T-helper 1 cell (primary cell): ENCODE measurements at regions not wholly inside any gene's neighbourhood (a gene's known extent, or its start where the extent isn't known, plus 50 kb on each side); places are given as distances from the start of the nearest gene placed in this dataset.

Source experiments
- DNase-seq, 5 donors: peaks; one replicate each; pipeline ENCODE4 v3.0.0-alpha.2; 2012 to 2020

DNA sequence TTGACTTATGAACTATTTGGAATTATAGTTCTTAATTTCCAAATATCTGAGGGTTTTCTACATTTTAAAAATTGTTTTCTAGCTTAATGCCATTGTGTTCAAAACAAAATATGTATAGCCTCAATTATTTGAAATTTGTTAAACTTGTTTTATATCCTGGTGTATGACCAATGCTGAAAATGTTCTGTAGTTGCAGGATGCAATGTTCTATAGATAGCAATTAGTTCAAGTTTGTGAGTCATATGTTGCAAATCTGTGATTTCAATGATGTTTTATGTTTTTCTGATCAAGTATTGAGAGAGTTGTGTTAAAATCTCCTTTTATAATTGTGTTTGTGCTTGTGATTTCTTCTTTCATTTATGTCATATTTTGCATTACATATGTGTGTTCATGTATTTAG, 517.5 kb downstream of the ADGRL2 start:
- no peak for DNase-seq

DNA sequence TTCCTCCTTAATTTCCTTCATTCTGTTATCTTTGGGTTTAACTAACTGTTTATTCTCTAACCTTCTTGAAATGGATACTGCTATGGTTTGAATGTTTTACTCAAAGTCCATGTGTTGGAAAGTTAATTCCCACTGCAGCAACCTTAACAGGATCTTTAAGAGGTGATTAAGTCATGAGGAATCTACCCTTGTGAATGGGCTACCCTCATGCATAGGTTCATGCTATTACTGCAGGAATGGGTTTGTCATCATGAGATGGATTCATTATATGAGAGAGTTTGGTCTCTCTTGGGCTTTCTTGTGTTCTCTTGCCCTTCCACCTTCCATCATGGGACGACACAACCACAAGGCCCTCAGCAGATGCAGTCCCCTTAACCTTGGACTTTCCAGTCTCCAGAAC, 516.9 kb downstream of the ADGRL2 start:
- no peak for DNase-seq

DNA sequence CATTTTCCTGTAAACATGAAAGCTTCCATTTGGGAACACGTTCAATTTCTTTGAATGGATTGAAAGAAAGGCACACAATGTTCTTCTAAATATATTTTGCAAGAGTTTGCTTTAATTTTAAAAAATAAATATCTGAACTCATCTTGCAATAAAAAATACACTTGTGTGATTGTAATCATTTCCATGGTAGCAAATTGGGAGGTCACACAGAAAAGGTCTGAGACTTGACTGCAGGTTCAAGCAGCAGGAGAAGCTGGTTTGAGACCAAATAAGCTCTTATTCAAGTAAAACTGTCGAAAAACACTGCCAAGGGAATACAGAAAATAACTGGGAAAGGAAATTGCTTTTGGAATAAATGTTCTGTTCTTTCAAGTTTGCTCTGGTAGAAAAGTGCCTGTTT, 498.9 kb downstream of the ADGRL2 start:
- DNase-seq, result no peak

DNA sequence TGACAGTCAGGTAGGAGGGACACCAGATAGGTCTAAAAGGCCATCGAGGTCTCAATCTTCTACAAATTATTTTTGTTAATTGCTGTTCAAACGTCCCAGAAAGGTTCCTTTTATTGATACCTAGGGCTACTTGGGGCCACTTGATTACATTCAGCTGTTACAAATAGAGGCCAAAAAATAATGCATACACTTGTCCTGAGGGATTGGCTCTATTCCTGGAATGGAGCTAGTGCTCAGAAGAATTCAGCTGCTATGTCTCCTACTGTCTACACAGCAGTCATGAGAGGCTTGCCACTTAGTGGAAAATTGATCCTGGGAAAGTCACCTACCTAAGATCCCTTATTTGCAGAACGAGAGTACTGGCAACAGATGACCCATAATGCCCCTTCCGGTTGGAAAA, 498.3 kb downstream of the ADGRL2 start:
- no peak for DNase-seq

DNA sequence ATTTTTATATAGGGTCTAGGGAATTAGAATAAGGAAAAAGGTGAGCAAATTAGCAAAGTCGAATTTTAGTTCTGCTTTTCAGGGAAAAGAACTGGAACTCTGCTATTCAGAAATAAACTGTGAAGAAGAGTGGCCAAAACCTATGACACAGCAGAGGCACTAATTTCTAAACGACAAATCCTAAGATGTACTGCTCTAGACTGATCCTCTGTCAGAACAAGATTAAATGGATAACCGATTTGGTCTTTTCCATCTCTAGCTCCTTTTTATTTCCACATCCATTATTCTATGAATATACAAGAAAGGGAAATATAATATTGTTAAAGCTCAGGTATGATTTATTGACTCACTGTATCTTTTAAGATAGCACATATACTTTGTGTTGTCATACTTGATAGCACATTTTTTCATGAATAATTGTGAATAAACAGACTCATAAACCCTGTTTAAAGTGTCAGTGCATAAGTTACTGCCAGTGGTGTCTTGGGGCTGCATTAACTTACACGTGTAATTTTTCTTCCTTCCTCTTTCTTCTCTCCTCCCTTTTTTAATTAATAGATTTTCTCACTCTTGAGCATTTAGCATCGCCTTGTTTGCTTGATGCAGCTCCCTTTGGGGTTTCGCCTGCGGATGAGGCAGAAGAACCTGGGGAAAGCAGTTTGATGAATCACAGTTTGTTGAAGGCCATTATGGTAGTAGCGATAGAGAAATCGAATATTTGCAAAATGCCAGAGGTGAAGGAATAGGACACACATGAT, 496.6 kb downstream of the ADGRL2 start:
- no peak for DNase-seq

DNA sequence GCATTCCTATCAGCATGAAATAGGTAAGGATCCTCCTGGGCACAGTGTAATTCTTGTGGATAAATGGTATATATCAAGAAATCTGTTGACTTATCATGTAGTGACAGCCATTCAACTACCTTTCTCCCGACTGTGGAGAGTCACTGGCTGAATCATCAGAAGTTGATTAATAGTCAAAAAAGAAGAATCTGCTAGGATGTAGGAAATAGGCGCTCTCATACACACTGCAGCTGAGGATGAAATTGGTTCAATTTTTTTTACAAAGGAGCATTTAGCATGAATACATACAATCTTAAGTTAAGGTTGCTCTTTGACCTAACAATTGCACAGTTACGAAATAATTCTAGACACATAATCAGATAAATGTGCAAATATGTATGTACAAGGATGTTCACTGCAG, 486.8 kb downstream of the ADGRL2 start:
- no peak for DNase-seq

DNA sequence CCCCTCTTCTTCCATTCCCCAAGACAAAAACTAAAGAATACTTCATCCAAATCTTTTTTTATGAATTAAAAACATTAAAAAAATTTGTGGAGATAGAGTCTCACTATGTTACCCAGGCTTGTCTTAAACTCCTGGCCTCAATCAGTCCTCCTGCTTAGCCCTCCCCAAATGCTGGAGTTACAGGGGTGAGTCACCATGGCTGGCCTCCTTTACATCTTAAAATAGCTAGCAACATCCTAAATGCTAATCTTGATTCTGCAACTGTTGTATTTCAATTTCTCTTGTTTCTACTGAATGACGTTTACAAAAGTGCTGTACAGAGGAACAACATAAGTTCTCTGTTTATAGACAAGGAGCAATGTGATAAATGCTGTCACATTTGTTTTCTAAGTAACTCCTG, 483.5 kb downstream of the ADGRL2 start:
- no peak for DNase-seq

DNA sequence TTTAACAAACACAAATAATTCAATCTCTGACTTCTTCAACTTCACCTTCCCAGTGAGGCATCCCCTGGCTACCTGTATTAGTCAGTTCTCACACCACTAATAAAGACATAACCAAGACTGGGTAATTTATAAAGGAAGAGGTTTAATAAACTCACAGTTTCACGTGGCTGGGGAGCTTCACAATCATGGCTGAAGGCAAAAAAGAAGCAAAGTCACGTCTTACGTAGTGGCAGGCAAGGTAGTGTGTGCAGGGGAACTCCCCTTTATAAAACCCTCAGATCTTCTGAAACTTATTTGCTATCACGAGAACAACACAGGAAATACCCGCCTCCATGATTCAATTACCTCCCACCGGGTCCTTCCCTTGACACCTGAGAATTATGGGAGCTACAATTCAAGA, 478.5 kb downstream of the ADGRL2 start:
- DNase-seq, result no peak

DNA sequence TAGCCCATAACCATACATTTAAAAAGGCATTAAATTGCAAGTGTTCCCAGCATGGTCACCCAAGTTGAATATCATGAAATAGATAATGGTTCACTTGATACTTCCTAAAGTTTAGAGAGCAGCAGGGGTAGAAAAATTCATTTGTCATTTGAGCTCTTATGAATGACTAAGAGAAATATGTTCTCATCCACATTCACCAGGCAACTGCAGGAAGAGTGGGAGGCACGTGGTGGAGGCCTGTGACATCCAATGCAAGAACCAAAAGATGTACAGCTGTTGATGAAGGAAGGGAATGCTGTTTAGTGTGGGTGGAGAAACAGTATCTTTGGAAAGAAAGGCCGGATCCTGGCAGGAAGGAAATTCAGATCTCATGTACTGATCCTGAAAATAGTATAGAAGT, 473.1 kb downstream of the ADGRL2 start:
- DNase-seq, result no peak

DNA sequence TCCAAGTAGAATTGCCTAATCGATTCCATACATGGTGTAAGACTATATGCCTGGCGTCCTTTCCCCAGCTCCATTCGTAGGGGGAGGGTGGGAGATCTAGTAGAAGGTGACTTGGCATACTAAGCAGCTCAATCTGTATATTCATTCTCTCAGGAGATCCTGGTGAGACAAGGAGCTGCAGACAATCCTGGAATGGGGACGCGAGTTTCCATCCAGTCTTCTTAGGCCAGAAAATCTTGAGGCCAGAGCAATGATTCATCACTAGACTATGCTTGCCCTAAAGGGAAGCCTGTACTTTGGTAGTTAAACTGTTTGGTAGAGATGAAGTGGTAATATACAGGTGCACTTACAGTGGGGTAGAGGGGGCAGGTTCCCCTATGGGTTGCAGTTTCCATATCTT, 468.7 kb downstream of the ADGRL2 start:
- no peak for DNase-seq

DNA sequence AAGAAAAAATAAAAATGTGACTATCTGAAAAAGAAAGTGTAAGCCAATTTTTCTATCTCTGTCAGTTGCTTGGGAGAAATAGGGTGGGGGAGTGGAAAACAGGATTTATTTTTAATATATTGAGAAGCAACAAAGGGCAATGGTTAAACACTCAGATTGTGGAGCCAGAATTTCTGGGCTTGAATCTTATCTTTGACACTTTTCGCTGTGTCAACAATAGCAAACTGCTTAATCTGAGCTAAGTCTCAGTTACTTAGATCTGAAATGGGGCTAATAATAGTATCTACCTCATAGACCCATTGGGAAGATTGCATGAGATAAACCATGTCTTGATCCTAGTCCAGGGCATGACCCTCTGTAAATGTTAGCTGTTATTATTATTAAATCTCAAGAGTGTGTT, 468.1 kb downstream of the ADGRL2 start:
- no peak for DNase-seq

DNA sequence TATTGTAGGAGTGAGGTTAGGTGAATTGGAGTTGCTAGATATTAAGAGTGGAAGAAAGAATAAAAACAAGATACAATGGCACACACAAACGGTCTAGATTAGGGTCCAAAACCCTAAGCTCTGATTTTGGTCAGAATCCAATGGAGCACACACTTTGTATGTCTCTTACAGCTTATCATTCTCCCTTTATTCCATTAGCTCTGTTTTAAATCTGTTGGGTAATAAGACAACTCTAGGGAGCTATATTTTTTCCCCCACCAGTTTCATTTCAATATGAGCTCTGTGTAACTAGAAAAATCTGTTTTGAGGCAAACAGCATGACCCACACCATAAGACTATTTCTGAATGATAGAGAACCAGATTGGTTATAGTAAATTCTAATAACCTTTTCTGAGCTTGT, 465.6 kb downstream of the ADGRL2 start:
- DNase-seq, result no peak

DNA sequence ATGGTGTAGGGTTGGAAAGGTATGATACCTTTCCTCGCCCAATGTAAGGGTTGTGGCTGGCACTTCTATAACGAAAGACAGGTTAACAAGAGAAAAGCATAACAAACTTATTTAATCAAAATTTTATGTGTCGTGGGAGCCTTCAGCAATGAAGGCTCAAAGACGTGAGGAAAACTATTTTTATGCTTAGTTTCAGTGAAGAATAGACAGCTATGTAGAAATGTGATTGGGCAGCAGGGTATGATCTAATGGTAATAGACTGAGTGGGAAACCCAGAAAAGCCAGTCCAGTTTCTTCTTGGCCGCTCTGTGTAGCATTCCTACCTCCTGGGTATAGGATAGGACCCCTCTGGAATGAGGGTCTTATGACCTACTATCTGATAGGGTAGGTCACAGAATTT, 464.7 kb downstream of the ADGRL2 start:
- no peak for DNase-seq

DNA sequence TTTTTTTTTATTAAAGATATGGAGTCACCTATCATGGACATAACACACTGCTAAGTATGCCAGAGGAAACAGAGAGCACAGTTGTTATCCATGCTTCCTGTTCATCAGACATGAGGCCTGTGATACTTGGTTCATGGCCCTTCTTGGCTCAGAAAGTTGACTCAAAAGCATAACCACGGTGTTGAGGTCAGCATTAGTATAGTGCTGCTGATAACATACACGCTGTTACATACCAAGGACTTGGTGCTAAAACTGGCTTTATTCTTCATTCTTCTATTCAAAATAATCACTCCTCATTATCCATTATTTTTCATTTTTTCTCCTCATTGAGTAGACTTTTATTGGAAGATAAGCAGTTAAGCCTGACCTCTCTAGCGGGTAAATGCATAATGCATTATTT, 464.1 kb downstream of the ADGRL2 start:
- DNase-seq, result no peak

DNA sequence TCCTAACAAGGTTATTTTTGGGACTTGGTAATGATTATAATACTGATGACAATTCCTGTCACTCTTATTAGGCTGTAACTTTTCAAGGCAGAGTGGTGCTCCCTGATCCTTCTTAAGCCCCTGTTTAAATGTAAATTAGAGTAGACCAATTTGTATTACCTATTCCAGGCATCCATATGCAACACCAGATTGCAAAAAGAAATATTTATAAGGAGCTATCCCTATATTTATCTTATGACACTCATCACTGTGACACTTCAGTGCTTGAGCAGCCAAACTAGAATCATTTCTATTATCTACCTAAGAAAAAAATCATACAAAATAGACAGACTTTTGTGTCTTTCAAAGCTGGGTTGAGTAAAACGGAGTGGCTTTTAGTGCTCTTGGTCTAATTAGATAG, 462.7 kb downstream of the ADGRL2 start:
- no peak for DNase-seq

DNA sequence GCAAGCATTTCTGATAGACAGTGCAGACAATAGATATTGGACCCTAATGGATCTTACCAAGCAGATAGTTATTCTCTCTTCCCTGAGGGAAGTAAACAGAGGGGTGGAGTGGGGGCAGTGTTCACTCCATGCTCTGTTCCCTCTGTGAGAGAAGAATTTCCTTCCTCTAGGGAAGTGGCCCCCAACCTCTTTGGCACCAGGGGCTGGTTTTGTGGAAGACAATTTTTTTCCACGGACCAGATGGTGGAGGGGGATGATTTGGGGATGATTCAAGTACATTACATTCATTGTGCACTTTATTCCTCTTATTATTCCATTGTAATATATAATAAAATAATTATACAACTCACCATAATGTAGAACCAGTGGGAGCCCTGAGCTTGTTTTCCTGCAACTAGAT, 459.9 kb downstream of the ADGRL2 start:
- no peak for DNase-seq

DNA sequence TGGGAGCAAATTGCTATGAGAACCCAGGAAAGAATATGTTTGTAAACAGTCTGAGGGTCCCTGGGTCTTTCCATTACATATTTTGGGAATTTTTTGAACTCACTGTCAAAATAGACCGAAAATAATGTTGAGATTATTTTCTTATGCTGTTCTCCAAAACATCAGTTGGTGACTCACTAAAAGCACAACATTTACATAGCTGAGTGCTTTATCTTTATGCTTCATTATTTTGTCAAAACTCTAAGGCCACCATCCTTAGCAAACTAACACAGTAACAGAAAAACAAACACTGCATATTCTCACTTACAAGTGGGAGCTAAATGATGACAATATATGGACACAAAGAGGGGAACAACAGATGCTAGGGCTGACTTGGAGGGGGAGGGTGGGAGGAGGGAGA, 459.3 kb downstream of the ADGRL2 start:
- DNase-seq, result no peak

DNA sequence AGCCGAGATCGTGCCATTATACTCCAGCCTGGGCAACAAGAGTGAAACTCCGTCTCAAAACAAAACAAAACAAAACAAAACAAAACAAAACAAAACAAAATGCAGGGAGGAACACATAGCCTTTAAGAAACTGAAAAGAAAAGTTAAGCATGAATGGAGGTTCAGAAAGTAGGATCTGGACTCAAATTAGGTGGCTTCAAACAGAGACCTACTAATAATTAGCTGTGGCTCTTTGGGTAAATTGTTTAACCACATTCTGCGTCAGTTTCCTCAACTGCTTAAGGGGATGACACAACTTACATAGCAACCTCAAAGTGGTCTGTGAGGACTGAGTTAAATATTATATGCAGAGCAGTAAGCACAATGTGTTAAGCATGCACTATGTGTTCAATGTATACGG, 458.2 kb downstream of the ADGRL2 start:
- no peak for DNase-seq

DNA sequence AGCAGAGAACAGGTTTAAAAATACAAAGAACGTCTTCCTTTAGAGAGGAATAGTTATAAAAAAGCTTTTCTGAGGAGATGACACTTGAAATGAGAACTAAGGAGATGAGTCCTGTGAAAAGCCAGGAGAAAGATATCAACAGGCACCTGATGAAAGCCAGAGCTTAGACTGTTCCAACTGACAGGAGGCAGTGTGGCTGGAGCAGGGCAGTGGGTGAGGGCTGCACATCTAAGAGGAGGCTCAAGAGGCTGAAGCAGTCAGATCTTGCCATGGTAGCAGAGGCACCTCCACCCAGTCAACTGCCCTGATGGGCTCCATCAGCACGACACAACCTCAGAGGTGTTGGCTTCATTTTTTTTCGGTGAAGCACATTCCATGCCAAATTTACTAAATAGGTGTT, 445.3 kb downstream of the ADGRL2 start:
- no peak for DNase-seq

DNA sequence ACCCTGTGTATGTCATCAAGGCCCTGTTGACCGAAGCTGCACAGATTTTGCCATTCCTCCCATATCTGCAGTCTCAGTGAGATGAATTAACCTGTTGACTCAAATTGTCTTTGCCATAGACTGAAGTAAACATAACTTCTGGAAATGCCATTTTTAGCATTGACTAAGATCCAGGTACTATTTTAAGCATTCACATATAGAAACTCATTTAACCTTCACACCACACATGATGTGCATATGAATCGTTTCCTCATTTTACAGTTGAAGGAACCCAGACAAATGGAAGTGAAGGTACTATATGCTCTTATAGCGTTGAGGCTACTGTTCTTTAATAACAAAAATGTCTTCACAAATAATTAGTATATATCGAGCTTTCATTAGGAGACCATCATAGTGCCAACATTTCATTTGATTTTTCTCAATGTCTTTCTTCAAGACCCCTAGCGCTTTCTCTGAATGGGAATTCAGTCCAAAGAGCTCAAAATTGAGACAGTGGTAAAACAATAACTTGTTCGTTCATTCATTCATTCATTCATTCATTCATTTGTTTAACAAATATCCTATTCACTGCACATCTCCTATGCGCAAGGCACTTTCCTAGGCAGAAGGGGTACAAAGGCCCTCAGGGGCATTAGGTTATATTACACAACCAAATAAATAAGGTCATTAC, 444.7 kb downstream of the ADGRL2 start:
- no peak for DNase-seq

DNA sequence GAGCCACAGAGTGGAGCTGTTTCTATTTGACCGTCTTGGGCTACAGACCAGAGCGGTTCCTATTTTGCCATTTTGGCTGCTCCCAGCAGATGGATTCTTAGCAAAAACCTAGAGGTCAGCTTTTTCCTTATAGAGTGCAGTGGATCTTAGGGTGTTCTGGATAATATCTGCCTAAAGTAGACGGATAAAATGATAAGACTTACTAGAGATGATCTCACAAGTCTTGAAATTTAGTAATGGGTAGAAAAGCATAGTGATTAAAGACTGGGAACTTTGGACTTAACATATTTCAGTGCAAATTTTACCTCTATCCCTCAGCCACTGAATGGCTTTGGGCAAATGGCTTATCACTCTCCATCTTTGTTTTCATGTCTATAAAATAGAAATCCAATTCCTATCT, 439.8 kb downstream of the ADGRL2 start:
- no peak for DNase-seq

DNA sequence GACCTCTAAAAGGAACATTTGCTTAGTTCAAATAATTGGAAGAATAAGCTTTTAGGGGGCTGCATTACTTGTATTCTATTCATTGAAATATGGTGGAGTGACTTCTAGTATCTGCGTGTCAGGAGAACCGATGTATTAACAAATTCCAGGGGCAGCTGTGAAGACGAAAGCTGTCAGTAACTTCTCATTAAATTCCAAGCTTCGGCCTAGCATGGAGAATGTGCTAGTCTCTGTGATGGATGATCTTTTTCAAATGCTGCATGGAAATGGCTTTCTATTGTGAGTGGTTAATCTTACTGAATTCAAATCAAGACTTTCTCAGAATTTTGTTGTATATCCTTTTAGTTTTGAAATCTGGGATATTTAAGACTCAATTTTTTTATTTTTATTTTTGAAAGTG, 429.9 kb downstream of the ADGRL2 start:
- no peak for DNase-seq

DNA sequence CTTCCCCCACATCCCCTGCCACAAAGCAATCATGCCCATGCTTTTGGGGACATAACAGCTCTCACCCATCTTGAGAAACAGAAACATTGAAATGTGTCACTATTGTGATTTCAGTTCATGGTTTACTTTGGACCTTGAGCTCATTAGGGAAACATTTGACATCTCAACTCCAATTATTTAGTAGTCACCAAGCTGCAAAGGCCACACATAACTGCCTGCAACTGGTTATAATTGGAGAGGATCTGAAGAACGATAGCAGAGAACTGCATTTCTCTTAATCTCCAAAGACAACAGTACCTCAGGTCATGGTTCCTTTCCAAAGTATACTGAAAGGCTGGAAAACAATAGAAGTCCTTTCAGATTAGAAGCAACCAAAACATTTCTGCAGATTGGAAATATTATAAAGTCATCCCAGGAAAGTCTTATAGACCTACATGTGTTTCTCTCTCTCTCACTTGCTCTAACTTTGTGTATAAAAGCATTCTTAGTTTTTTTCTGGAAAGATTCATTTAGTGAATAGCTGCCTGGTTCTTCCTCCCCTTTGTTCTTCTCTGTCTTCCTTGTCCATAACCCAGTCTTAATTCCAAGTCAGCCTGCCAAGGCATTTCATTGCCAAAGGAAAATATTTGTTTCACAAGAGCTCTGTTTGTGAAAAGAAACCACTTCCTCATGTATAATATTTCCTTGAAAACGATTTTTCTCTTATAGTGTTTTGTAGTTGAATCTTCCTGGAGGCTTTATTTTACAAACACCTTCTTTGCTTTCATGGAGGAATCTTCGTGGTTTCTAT, 426.8 kb downstream of the ADGRL2 start:
- no peak for DNase-seq

DNA sequence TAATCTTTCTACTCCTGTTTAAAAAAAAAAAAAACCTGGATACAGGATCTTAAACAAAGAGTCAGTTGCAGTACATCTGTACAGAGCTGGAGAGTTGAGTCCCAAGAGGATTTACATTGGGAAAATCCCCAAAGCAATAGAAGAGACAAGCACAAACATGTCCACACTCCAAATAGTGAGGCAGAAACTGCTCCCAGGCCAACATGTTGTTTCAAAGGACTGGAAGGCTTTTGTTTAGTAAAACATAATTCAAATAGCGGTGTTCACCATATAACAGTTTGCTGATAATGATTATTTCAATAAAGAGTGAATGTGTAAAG, 425.4 kb downstream of the ADGRL2 start:
- no peak for DNase-seq
